Activated CD4-positive, alpha-beta memory T cell treated with anti-CD3 and anti-CD28 coated beads, Interleukin-2, amount 10 ng/mL, durations not matched to agents 7 days and 5 days (primary cell): ENCODE measurements at regions not wholly inside any gene's neighbourhood (a gene's known extent, or its start where the extent isn't known, plus 50 kb on each side); places are given as distances from the start of the nearest gene placed in this dataset.

ENCODE experiments used
- CTCF ChIA-PET: fragments of 350-600 bp; sonication (Branson Sonifier 250); formaldehyde crosslinking; loops from one replicate; lab custom pipeline; 2021; ENCODE audit warnings: antibody characterized with exemption, inconsistent platforms; lab: Charles Lee
- POLR2A ChIA-PET: fragments of 350-600 bp; sonication (Branson Sonifier 250); formaldehyde crosslinking; loops from one replicate; lab custom pipeline; 2021; ENCODE audit warnings: antibody characterized with exemption; lab: Charles Lee
- DNase-seq: peaks from one replicate; pipeline ENCODE4 v3.0.0-alpha.2; 2020
- H3K27ac Mint-ChIP-seq: one replicate; pipeline ENCODE4 v1.8.0; 2021; ENCODE audit warnings: mild to moderate bottlenecking, mixed read lengths
- H3K27me3 Mint-ChIP-seq: one replicate; pipeline ENCODE4 v1.8.0; 2021; ENCODE audit warnings: mixed read lengths
- H3K36me3 Mint-ChIP-seq: one replicate; pipeline ENCODE4 v1.8.0; 2021; ENCODE audit warnings: low read depth, mixed read lengths
- H3K4me1 Mint-ChIP-seq: one replicate; pipeline ENCODE4 v1.8.0; 2021; ENCODE audit warnings: mixed read lengths
- H3K4me3 Mint-ChIP-seq: one replicate; pipeline ENCODE4 v1.8.0; 2021; ENCODE audit warnings: mild to moderate bottlenecking, mixed read lengths
- H3K9me3 Mint-ChIP-seq: one replicate; pipeline ENCODE4 v1.8.0; 2021; ENCODE audit warnings: mixed read lengths

DNA sequence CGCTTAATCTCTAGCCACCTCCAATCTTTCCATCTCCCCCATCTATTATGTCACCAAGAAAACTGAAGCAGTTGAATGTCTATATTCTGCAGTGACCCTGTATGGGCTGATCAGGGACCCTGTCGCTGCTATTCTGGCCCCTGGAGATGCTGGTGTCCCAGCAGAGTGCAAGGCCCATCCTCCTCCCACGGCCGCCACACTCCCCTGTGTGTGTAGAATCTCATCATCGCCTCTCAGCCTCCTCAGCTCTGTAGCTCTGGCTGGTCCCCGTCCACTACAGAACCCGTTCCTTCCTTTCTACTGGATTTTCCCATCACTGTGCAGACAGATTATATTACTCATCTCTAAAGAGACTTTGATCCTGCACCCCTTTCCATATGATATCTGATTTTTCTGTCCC is 235.8 kb upstream of the PFKP start:
- Mint-ChIP-seq H3K4me1 (no peaks in the 10 kb centered on the region), H3K4me3 (no peak overlapping the region), H3K27me3 (no peaks in the 10 kb centered on the region), H3K36me3 (no peaks in the 10 kb centered on the region), H3K9me3 (no peaks in the 10 kb centered on the region), H3K27ac (no peak overlapping the region)
- no peak for DNase-seq
- CTCF ChIA-PET, result no interaction called here
- POLR2A ChIA-PET, result no interaction called here

DNA sequence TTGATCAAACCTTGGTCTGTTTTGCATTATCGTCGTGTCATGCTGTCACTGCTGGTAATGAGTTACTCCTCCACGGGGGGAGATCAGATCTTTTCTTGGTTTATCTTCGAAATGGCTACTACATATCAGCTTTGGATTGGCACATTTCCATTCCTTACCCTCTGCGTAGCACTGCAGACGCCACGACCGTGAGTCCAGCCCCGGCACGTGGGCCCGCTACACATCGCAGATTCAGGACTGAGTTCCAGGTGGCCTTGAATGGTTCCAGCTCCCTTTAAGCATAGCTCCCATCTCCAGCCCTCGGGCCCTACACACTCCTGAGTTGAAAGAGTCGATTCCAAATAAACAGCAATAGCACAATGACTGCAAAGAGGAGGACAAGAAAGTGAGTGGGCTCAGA is 238.6 kb upstream of the PFKP start:
- H3K27ac Mint-ChIP-seq, result no peak overlapping the region
- no peak overlapping the region for H3K4me3 Mint-ChIP-seq
- no peaks in the 10 kb centered on the region for H3K4me1 Mint-ChIP-seq
- DNase-seq, result no peak
- H3K27me3 Mint-ChIP-seq, result peaks cover 2% of the 10 kb centered on the region
- POLR2A ChIA-PET, result no interaction called here
- H3K36me3 Mint-ChIP-seq, result no peaks in the 10 kb centered on the region
- CTCF ChIA-PET, result no interaction called here
- H3K9me3 Mint-ChIP-seq, result no peaks in the 10 kb centered on the region

DNA sequence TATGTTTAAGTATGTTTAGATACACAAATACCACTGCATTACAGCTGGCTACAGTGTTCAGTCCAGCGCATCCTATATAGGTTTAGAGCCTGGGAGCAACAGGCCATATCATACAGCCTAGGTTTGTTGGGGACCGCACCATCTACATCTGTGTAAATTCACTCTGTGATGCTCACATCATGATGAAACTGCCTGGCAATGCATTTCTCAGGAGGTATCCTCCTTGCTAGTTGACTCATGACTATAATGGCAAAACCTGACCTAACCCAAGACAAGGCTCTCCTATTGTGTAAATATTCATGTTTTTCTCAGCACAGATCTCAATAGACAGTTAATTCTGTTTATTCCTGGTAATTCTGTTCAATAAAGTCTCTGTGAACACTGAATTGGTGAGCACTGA is 240.7 kb upstream of the PFKP start:
- peaks cover 2% of the 10 kb centered on the region for H3K27me3 Mint-ChIP-seq
- ChIA-PET CTCF (no interaction called here), POLR2A (no interaction called here)
- DNase-seq, result no peak
- H3K4me3 Mint-ChIP-seq, result no peak overlapping the region
- no peaks in the 10 kb centered on the region for H3K36me3 Mint-ChIP-seq
- no peaks in the 10 kb centered on the region for H3K4me1 Mint-ChIP-seq
- no peaks in the 10 kb centered on the region for H3K9me3 Mint-ChIP-seq
- H3K27ac Mint-ChIP-seq, result no peak overlapping the region

DNA sequence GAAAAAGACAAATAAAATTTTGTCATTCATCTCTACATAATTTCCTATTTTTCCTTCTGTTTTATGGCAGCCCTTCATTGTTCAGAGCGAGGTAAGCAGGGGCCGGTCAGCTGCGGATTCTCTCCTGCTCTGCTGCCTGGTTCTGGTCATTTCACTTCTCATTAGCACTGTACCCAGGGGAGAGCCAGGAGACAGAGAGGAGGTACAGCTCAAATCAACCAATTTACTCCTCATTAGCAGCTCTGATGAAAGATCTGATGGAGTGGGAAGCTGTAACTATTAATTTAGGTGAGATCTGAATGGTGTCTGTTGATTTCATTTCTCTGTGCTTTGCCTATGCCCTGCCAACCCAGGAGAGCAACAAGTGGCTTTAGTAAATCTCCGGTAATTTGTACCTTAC is 241.5 kb upstream of the PFKP start:
- Mint-ChIP-seq H3K36me3 (no peaks in the 10 kb centered on the region), H3K27me3 (peaks cover 2% of the 10 kb centered on the region), H3K4me1 (no peaks in the 10 kb centered on the region), H3K4me3 (no peak overlapping the region), H3K27ac (no peak overlapping the region), H3K9me3 (no peaks in the 10 kb centered on the region)
- DNase-seq, result no peak
- ChIA-PET POLR2A (no interaction called here), CTCF (no interaction called here)

DNA sequence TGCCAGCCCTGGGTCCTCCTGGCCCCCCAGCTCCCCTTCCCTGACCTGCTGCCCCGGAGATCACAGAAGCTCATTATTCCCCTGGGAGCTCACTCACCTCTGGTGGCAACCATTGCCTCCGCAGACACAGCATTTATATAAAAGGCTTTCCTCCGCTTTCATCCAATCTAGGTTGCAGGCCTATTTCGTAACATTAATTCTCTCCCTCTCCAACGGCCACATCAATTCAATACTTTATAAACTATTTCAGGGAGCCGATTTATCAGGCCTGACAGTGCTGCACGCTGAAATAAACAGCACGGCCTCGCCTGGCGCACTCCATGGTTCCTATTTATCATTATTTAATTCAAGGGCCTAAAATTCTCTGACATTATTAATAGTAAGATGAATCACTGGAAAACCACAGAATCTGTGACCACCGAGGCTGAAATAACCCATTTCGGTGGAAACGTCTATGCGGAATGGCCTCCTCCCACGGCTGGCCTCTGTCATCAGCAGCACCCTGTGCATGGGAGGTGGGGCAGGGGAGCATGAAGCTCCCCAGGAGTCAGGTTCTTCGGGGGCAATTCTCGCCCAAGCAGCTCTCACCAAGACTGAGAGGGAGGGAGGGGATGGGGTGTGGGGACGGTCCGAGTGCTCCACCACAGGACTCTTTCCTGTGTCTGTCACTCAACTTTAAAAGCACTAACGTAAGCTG is 249.3 kb upstream of the PFKP start:
- ChIA-PET POLR2A (no interaction called here), CTCF (no interaction called here)
- no peaks in the 10 kb centered on the region for H3K36me3 Mint-ChIP-seq
- no peaks in the 10 kb centered on the region for H3K27me3 Mint-ChIP-seq
- H3K9me3 Mint-ChIP-seq, result no peaks in the 10 kb centered on the region
- no peaks in the 10 kb centered on the region for H3K4me1 Mint-ChIP-seq
- DNase-seq, result no peak
- H3K27ac Mint-ChIP-seq, result no peak overlapping the region
- H3K4me3 Mint-ChIP-seq, result no peak overlapping the region

DNA sequence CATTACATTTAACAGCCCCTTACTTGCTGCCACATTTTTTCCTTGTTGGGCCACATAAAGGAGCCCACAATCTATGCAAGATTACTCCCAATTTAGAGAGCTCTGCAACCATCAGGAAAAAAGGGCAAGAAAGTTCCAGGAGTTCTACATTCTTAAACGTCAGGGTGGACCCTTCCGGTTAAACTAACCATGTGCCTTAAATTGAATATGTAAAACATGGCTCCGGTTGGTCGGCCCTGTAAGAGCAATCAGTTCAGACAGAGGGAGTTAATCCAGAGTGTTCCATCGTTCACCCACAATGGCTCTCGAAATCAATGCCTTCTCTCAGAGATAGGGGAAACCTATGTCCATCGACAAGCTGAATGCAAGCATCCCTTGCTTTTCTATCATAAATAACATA is 253.7 kb upstream of the PFKP start:
- no peaks in the 10 kb centered on the region for H3K36me3 Mint-ChIP-seq
- no peak overlapping the region for H3K27ac Mint-ChIP-seq
- CTCF ChIA-PET, result no interaction called here
- no peaks in the 10 kb centered on the region for H3K4me1 Mint-ChIP-seq
- DNase-seq, result no peak
- POLR2A ChIA-PET, result no interaction called here
- no peak overlapping the region for H3K4me3 Mint-ChIP-seq
- H3K27me3 Mint-ChIP-seq, result peaks cover 2% of the 10 kb centered on the region
- H3K9me3 Mint-ChIP-seq, result no peaks in the 10 kb centered on the region

DNA sequence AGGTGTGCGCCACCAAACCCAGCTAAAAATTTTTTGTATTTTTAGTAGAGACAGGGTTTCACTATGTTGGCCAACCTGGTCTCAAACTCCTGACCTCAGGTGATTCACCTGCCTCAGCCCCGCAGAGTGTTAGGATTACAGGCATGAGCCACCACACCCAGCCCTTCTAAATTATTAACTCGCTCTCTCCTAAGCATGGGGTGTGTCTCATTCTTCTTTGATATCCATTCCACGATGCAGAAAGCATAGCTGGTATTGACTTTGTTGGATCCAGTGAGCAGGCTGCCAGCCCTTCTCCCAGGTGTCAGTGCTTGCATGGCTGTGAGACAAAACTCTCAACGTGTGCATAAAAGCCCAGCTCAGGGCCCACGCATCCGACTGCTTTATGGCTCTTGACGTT is 254.1 kb upstream of the PFKP start:
- no peak overlapping the region for H3K27ac Mint-ChIP-seq
- no peaks in the 10 kb centered on the region for H3K9me3 Mint-ChIP-seq

DNA sequence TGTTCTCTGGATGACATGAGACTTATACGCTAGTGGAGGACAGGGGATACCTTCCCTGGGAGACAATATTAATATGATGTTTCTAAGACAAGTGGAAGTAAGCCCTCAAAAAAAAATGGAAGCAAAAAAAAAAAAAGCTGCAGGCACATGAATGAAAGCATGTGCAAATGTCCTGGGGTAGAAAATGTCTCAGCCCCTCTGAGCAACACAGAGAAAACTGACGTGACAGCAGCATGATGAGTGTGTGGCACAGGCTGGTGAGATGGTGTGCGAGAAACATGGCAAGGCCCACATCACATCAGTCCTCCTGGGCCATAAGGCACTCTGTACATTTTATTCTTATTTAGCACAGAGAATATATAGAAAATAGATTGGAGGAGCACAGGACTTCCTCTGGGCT is 254.7 kb upstream of the PFKP start:
- H3K27ac Mint-ChIP-seq, result no peak overlapping the region
- no peaks in the 10 kb centered on the region for H3K9me3 Mint-ChIP-seq
- H3K36me3 Mint-ChIP-seq, result no peaks in the 10 kb centered on the region
- H3K4me1 Mint-ChIP-seq, result no peaks in the 10 kb centered on the region
- ChIA-PET CTCF (no interaction called here), POLR2A (no interaction called here)
- no peak overlapping the region for H3K4me3 Mint-ChIP-seq
- no peak for DNase-seq
- peaks cover 2% of the 10 kb centered on the region for H3K27me3 Mint-ChIP-seq

More for the DNA sequence above, 254.1 kb upstream of the PFKP start:
- Mint-ChIP-seq H3K36me3 (no peaks in the 10 kb centered on the region), H3K4me3 (no peak overlapping the region), H3K4me1 (no peaks in the 10 kb centered on the region), H3K27me3 (peaks cover 2% of the 10 kb centered on the region)
- no peak for DNase-seq
- ChIA-PET CTCF (no interaction called here), POLR2A (no interaction called here)

DNA sequence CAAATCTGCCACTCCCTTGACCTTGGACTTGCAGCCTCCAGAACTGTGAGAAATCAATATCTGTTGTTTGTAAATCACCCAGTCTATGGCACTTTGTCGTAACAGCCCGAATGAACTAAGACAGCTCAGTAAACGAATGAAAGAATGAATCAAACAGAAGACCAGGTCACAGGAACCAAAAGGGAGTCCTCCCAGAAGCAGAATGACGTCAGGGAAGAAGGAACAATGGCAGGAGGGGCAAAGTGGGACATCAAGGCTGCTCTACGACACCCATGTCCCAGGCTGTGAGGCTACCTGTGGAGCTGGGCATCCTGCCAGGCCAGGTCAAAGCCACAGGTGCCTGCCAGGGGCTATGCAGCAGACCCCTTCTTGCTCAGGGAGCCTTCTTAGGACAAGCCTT is 267.2 kb upstream of the PFKP start:
- H3K4me1 Mint-ChIP-seq, result no peaks in the 10 kb centered on the region
- H3K27ac Mint-ChIP-seq, result no peak overlapping the region
- ChIA-PET CTCF (no interaction called here), POLR2A (no interaction called here)
- peaks cover 2% of the 10 kb centered on the region for H3K27me3 Mint-ChIP-seq
- no peak overlapping the region for H3K4me3 Mint-ChIP-seq
- no peak for DNase-seq
- H3K9me3 Mint-ChIP-seq, result peaks cover 4% of the 10 kb centered on the region
- H3K36me3 Mint-ChIP-seq, result no peaks in the 10 kb centered on the region

DNA sequence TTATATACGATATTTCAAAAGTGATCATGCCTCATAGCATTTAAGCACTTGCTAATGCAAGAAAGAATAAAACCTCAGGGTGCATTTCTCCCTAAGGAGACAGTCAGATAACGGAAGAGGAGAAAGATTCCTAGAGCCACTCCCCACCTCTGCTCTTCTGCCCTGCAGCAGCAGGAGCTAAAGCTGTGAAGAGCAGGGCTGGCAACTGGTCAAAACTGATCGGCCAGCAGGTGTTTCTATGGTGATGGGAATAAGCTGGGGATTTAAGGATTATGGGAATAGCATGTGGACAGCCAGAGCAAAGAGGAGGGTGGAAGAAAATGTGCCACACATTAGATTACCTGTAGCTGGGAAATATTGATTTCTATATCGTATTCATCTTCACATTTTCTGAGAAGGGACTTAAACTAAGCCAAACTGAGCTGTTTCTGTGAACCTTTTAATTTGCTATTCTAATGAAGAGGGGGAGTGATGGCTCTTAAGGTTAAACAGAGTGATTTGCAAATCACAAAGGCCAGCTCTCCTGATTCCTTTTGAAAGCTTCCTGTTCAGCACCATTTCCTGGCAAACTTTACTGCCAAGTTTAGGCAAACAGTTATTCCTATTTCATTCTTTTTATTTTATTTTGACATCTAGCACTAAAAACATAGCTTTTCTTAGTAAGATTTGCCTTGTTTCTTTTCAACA is 268.9 kb upstream of the PFKP start:
- Mint-ChIP-seq H3K27ac (no peak overlapping the region), H3K36me3 (no peaks in the 10 kb centered on the region), H3K27me3 (peaks cover 6% of the 10 kb centered on the region), H3K9me3 (peaks cover 4% of the 10 kb centered on the region), H3K4me3 (no peak overlapping the region), H3K4me1 (no peaks in the 10 kb centered on the region)
- ChIA-PET CTCF (no interaction called here), POLR2A (no interaction called here)
- no peak for DNase-seq

DNA sequence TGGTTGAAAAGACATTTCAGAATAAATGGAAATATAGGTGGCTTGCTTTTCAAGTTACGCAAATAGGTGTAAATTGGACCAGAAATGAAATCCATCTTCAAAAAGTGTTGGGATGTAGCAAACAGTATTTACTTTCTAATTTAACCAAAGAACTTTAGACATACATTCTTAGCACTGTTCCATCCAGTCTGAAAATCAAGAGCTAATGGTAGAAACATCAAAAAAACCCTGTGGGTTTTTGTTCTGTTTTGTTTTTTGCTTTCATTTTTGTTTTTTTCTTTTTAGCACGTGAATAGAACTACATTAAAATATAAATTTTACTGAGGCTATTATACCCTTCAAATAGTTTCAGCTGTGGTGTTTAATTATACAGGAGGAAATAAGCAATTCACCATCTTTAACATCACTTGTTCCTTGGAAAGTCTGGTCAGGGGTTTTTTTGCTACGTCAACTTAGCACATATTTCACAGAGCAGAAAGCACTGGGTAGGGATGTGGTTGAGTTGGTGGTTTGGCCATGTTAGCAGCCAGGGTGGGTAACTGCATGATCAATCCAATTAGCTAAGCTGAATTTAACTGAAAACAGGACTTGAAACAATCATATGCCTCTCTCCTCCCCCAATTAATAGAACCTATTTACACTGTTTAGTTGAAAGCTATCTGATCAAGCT is 275.4 kb upstream of the PFKP start:
- DNase-seq, result peak; percentile 42
- Mint-ChIP-seq H3K4me1 (peaks cover 7% of the 10 kb centered on the region), H3K9me3 (peaks cover 4% of the 10 kb centered on the region), H3K27me3 (peaks cover 7% of the 10 kb centered on the region), H3K36me3 (no peaks in the 10 kb centered on the region), H3K27ac (no peak overlapping the region), H3K4me3 (no peak overlapping the region)
- CTCF ChIA-PET, result no interaction called here
- POLR2A ChIA-PET, result no interaction called here

DNA sequence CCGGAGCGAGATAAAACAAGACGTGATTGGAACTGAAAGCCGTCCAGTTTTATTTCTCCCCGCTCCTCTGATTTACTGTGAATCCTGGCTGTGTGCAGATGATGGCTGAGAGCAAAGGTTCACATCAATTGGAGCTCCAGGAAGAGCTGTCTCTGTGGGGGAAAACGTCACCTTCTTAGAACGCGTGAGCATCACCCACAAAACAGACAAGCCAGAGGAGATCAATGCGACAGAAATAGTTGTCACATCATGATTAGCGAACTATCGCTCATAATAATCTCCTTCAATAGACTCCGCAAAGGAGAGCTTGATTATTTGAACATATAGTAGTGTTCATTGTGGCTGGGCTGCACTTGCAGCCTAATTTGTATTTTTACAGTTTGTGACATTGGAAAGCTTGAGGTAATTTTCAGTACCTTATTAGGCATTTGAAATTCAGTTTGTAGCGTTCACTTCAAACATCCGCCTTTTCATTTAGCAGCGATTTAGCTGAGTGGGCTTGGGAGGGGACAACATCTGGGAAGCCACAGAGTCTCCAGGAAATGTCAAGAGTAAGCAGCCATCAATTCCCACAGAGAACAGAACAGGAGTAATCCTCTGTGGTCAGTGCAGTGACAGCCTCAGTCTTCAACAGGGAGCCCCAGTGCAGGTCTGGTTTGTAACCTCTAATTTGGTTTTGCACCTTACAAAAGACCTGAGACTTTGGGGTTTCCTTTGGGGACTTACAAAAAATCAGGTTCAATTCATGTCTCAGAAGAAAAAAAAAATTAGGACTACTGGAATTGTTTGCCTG is 276.8 kb upstream of the PFKP start:
- peaks cover 7% of the 10 kb centered on the region for H3K4me1 Mint-ChIP-seq
- H3K4me3 Mint-ChIP-seq, result no peak overlapping the region
- H3K36me3 Mint-ChIP-seq, result no peaks in the 10 kb centered on the region
- peaks cover 7% of the 10 kb centered on the region for H3K27me3 Mint-ChIP-seq
- DNase-seq, result no peak
- H3K9me3 Mint-ChIP-seq, result no peaks in the 10 kb centered on the region
- ChIA-PET CTCF (no interaction called here), POLR2A (no interaction called here)
- H3K27ac Mint-ChIP-seq, result no peak overlapping the region

DNA sequence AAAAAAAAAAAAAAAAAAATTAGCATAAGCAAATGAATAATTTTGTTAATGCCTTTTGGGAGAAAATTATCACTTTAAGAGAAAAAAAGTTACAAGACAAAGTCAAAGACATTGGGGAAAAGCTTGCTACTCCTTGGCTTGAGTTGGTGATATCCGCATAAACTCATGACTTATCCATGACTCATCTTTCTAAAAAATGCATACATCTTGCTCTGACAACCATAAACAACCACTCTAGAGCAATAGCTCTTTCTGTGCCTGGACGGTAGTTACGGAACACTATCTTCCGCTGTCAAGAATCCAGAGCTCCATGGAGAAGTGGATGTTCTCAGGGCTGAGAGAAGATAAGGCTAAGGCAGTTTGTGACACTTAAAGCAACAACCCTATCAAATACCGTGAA is 281.1 kb upstream of the PFKP start:
- no peaks in the 10 kb centered on the region for H3K4me1 Mint-ChIP-seq
- H3K36me3 Mint-ChIP-seq, result no peaks in the 10 kb centered on the region
- POLR2A ChIA-PET, result no interaction called here
- CTCF ChIA-PET, result no interaction called here
- H3K9me3 Mint-ChIP-seq, result no peaks in the 10 kb centered on the region
- peaks cover 3% of the 10 kb centered on the region for H3K27me3 Mint-ChIP-seq
- DNase-seq, result no peak
- H3K27ac Mint-ChIP-seq, result no peak overlapping the region
- no peak overlapping the region for H3K4me3 Mint-ChIP-seq
